Ectodermal cell (in vitro differentiated cells): ENCODE measurements at regions not wholly inside any gene's neighbourhood (a gene's known extent, or its start where the extent isn't known, plus 50 kb on each side); places are given as distances from the start of the nearest gene placed in this dataset.

Experiments
- H3K27ac ChIP-seq: 2 replicates; pipeline ENCODE4 v1.7.0; 2013; ENCODE audit warnings: mild to moderate bottlenecking, low read depth, low read length; ENCODE audit not compliant: insufficient read depth, poor library complexity, severe bottlenecking
- H3K27me3 ChIP-seq: 2 replicates; pipeline ENCODE4 v1.7.0; 2013; ENCODE audit warnings: mild to moderate bottlenecking, low read length; ENCODE audit not compliant: insufficient read depth, control insufficient read depth, poor library complexity, severe bottlenecking
- H3K36me3 ChIP-seq: one replicate; pipeline ENCODE4 v1.7.0; 2013; ENCODE audit warnings: low read length; ENCODE audit not compliant: control insufficient read depth, insufficient read depth
- H3K4me1 ChIP-seq: one replicate; pipeline ENCODE4 v1.7.0; 2013; ENCODE audit warnings: low read length; ENCODE audit not compliant: control insufficient read depth, insufficient read depth
- H3K4me3 ChIP-seq: 2 replicates; pipeline ENCODE4 v1.7.0; 2013; ENCODE audit warnings: low read depth, low read length, control low read depth; ENCODE audit not compliant: insufficient read depth
- H3K9me3 ChIP-seq: 2 replicates; pipeline ENCODE4 v1.7.0; 2013; ENCODE audit warnings: mild to moderate bottlenecking, low read length, moderate library complexity; ENCODE audit not compliant: control insufficient read depth
- WGBS, 2 experiments: methylation state at CpG; one replicate each; pipeline ENCODE4 v1.1.7; 2013; ENCODE audit warnings: missing lambda C conversion rate in 2 of 2; 5-methylcytosine and 5-hydroxymethylcytosine counted together

- H3K27ac ChIP-seq: no peak overlapping the region
- 87 to 91% methylated on average over 17 to 21 of the region's 21 CpGs for WGBS, 2 experiments
- no peaks in the 10 kb centered on the region for H3K4me1 ChIP-seq
- peaks cover 5% of the 10 kb centered on the region for H3K27me3 ChIP-seq
- H3K4me3 ChIP-seq: no peak overlapping the region
- no peaks in the 10 kb centered on the region for H3K9me3 ChIP-seq
- no peaks in the 10 kb centered on the region for H3K36me3 ChIP-seq
Measured at GRCh38 chr10:100612601-100613595, 77.2 kb downstream of the HIF1AN start.

DNA sequence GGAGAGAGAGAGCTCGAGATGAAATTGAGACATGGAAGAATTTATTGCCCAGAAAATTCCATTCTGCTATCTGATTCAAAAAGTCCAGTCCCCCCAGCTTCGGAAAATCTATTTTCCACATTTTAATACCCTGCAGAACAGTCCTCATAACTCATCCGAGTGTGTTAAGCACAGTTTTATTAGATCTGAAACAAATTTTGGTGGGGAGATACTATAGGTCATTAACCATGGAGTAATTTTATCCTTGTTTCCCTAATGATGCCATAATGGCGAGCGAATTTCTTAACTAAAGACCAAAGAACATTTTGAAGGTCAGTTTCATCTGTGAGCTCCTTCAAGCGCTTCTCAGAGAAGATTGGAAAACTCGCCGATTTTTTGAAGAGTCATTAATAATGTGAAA, 78.1 kb downstream of the HIF1AN start:
- no peaks in the 10 kb centered on the region for H3K4me1 ChIP-seq
- peaks cover 5% of the 10 kb centered on the region for H3K27me3 ChIP-seq
- H3K36me3 ChIP-seq: no peaks in the 10 kb centered on the region
- H3K4me3 ChIP-seq: no peak overlapping the region
- WGBS, 2 experiments: 92 to 94% methylated on average over 8 of the region's 8 CpGs
- no peak overlapping the region for H3K27ac ChIP-seq
- no peaks in the 10 kb centered on the region for H3K9me3 ChIP-seq

DNA sequence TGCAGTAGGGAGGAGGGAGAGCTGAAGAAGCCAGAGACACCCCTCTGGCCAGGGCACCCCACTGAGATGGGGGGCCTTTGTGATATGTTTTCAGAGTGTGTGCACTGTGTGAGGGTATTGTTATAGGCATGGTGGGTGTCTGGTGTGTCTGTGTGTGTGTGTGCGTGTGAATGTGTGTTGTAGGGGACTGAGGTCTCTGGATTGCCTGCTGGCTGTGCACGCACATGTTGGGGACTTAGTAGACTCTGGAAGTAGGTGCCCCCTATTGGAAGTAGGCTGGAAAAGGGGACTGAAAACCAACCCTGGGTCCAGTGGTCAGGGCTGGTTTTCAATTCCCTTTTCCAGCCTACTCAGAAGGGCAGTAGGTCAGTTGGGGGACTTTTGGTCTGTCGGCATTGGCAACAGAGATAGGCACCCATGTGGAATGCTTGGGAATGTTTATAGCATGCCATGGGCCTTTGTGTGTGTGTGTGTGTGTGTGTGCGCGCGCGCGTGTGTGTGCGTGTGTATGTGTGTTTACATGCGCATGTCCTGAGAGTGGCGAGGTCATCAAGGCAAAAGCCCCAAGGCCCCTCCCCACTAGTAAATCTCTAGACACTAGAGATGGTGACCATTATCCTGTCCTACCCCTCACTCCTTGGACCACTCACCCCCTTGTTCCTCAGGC, 78.8 kb downstream of the HIF1AN start:
- Histone ChIP-seq H3K36me3 (no peaks in the 10 kb centered on the region), H3K27me3 (peaks cover 1% of the 10 kb centered on the region), H3K27ac (no peak overlapping the region), H3K4me1 (no peaks in the 10 kb centered on the region), H3K9me3 (no peaks in the 10 kb centered on the region), H3K4me3 (no peak overlapping the region)
- 76 to 79% methylated on average over 11 of the region's 11 CpGs for WGBS, 2 experiments

- H3K9me3 ChIP-seq: no peaks in the 10 kb centered on the region
- H3K4me1 ChIP-seq: no peaks in the 10 kb centered on the region
- no peaks in the 10 kb centered on the region for H3K36me3 ChIP-seq
- 93 to 95% methylated on average over 10 of the region's 10 CpGs for WGBS, 2 experiments
- peaks cover 6% of the 10 kb centered on the region for H3K27me3 ChIP-seq
- H3K27ac ChIP-seq: no peak overlapping the region
- H3K4me3 ChIP-seq: no peak overlapping the region
Measured at GRCh38 chr10:100615241-100615640, 79.5 kb downstream of the HIF1AN start.

DNA sequence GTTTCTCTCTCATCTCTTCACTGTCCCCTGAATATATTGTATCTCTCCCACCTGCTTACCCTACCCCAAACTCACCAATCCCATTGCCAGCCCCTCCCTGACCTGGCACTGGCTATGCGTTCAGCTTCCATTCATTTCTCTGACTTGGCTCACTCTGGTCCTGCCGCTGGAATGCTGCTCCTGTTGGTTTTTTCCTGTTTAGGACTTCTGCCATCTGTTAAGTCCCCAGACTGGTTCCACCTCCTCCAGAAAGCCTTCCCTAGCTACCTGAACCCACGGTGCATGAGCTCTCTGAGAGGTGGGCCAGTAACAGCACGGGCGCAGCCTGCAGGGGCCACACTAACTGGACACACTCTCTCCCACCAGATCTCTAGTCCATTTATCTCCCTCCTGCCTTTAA, 80.2 kb downstream of the HIF1AN start:
- 86 to 87% methylated on average over 5 of the region's 5 CpGs for WGBS, 2 experiments
- Histone ChIP-seq H3K4me3 (no peak overlapping the region), H3K27ac (no peak overlapping the region), H3K36me3 (no peaks in the 10 kb centered on the region), H3K27me3 (peaks cover 8% of the 10 kb centered on the region), H3K9me3 (no peaks in the 10 kb centered on the region), H3K4me1 (no peaks in the 10 kb centered on the region)

DNA sequence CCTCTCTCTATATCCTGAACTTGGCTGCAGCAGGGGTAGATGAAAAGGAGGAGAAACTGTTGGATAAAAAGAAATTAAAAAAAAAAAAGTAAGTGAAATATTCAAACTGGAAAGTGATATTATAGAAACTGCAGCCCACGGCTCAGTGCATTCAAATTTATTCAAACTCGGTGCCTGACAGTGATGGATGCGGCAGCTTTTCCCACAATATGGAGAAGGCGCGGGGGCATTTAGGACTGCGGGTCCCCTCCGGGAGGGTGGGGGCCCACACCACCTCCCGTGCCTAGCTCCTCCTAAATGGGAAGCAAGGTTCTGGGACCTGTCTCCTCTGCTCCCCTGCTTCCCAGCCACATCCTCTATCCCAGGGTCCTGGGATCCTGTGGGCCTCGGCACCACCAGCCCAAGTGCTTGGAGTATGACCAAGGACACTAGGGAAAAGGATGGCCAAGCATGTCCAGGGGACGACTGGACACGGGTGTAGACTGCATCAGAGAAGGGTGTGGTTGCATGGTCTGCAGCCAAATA, 82.4 kb downstream of the HIF1AN start:
- Histone ChIP-seq H3K9me3 (no peaks in the 10 kb centered on the region), H3K27ac (no peak overlapping the region), H3K27me3 (peaks cover 8% of the 10 kb centered on the region), H3K4me3 (no peak overlapping the region), H3K4me1 (no peaks in the 10 kb centered on the region), H3K36me3 (no peaks in the 10 kb centered on the region)
- WGBS, 2 experiments: 95% methylated on average over 11 of the region's 11 CpGs

GRCh38 chr10:100618632-100619255, 83.0 kb downstream of the HIF1AN start:
- no peaks in the 10 kb centered on the region for H3K4me1 ChIP-seq

GRCh38 chr10:100620087-100620835, 84.5 kb downstream of the HIF1AN start:
- Histone ChIP-seq H3K27me3 (peaks cover 17% of the 10 kb centered on the region), H3K36me3 (no peaks in the 10 kb centered on the region), H3K4me1 (peaks cover 5% of the 10 kb centered on the region), H3K4me3 (no peak overlapping the region), H3K9me3 (no peaks in the 10 kb centered on the region), H3K27ac (no peak overlapping the region)
- WGBS, 2 experiments: 89 to 96% methylated on average over 6 of the region's 6 CpGs

More at GRCh38 chr10:100618632-100619255, 83.0 kb downstream of the HIF1AN start:
- Histone ChIP-seq H3K9me3 (no peaks in the 10 kb centered on the region), H3K4me3 (no peak overlapping the region), H3K36me3 (no peaks in the 10 kb centered on the region), H3K27ac (no peak overlapping the region), H3K27me3 (peaks cover 8% of the 10 kb centered on the region)
- 89 to 95% methylated on average over 5 of the region's 5 CpGs for WGBS, 2 experiments

- Histone ChIP-seq H3K27me3 (peaks cover 17% of the 10 kb centered on the region), H3K27ac (no peak overlapping the region), H3K9me3 (no peaks in the 10 kb centered on the region), H3K4me3 (no peak overlapping the region), H3K4me1 (peaks cover 14% of the 10 kb centered on the region), H3K36me3 (no peaks in the 10 kb centered on the region)
- WGBS, 2 experiments: 89 to 91% methylated on average over 37 of the region's 44 CpGs
Measured at GRCh38 chr10:100621360-100622205, 85.8 kb downstream of the HIF1AN start.
